ENCODE measurements at regions not wholly inside any gene's neighbourhood (a gene's known extent, or its start where the extent isn't known, plus 50 kb on each side); places are given as distances from the start of the nearest gene placed in this dataset.

DNA sequence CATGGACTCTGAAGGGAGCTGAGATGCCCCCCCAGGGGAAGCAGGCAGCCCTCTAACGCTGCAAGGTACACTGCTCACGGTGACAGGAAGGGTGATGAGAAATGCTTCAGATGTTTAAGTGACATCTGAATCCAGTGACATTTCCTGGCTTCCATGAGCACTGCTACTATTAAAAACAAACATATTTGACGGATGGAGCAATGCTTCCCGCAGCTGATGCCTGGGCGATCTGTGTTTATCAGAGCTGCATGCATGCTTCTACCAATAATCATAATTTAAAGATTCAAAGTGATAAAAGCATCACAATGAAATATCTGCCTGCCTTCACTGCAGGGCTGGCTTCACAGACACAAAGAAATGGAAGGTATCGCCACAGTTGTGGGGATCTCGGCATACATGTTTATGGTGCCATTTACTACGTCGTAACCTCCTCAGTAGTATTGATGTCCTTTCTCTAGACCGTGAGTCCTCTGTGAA is 66.1 kb upstream of the AOAH start:
- Mint-ChIP-seq H3K27me3 (ENCODE audit: insufficient read depth) (peaks cover 2% of the 10 kb centered on the region; the same call in 1 of the 2 replicates), H3K36me3 (ENCODE audit: low read depth) (no peaks in the 10 kb centered on the region), H3K27ac (no peak overlapping the region), H3K4me1 (ENCODE audit: low read depth) (no peaks in the 10 kb centered on the region), H3K9me3 (peaks cover 56% of the 10 kb centered on the region), H3K4me3 (no peak overlapping the region)
- DNase-seq: no peak
- TF ChIP-seq, protein P1, sequence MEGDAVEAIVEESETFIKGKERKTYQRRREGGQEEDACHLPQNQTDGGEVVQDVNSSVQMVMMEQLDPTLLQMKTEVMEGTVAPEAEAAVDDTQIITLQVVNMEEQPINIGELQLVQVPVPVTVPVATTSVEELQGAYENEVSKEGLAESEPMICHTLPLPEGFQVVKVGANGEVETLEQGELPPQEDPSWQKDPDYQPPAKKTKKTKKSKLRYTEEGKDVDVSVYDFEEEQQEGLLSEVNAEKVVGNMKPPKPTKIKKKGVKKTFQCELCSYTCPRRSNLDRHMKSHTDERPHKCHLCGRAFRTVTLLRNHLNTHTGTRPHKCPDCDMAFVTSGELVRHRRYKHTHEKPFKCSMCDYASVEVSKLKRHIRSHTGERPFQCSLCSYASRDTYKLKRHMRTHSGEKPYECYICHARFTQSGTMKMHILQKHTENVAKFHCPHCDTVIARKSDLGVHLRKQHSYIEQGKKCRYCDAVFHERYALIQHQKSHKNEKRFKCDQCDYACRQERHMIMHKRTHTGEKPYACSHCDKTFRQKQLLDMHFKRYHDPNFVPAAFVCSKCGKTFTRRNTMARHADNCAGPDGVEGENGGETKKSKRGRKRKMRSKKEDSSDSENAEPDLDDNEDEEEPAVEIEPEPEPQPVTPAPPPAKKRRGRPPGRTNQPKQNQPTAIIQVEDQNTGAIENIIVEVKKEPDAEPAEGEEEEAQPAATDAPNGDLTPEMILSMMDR (IDR thresholded peaks at IDR 0.05): no peak

DNA sequence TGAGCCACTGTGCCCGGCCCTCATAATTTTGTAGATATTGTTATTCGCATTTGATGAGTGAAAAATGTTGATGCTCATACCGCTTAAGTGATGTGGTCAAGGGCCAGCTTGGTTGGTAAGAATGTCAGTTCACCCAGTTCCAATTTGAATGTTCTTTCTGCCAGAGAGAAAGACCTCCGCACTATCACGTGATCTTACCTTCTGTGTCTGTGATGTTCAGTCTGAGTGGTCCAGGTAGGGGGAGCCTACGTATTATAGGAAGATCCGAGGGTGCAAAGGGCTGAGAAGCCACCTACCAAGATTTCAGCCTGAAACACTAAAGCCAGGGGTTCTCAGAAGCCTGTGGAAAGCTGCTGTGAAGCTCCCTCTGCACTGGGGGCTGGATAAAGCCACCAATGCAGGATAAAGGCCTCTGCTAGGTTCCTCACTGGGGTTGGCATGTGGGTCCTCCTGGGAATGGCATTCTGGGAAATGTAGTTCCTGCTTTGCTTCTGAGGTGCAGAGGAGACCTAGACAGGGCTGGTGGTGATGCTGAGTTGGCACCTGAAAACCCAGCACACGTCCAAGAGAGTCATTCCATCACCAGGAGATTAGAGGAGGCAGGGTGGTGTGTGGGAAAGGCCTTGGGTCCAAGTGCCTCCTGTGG is 64.7 kb upstream of the AOAH start:
- no peak overlapping the region for H3K27ac Mint-ChIP-seq
- H3K27me3 Mint-ChIP-seq (ENCODE audit: insufficient read depth): peaks cover 2% of the 10 kb centered on the region; the same call in 1 of the 2 replicates
- H3K9me3 Mint-ChIP-seq: peaks cover 51% of the 10 kb centered on the region
- no peak overlapping the region for H3K4me3 Mint-ChIP-seq
- DNase-seq: no peak
- H3K36me3 Mint-ChIP-seq (ENCODE audit: low read depth): no peaks in the 10 kb centered on the region
- H3K4me1 Mint-ChIP-seq (ENCODE audit: low read depth): no peaks in the 10 kb centered on the region
- TF ChIP-seq, protein P1 (IDR thresholded peaks at IDR 0.05): no peak

- H3K27me3 Mint-ChIP-seq (ENCODE audit: insufficient read depth): peaks cover 2% of the 10 kb centered on the region; the same call in 1 of the 2 replicates
- no peaks in the 10 kb centered on the region for H3K4me1 Mint-ChIP-seq (ENCODE audit: low read depth)
- peaks cover 46% of the 10 kb centered on the region for H3K9me3 Mint-ChIP-seq
- TF ChIP-seq, protein P1 (IDR thresholded peaks at IDR 0.05): no peak
- no peak overlapping the region for H3K27ac Mint-ChIP-seq
- no peaks in the 10 kb centered on the region for H3K36me3 Mint-ChIP-seq (ENCODE audit: low read depth)
- H3K4me3 Mint-ChIP-seq: no peak overlapping the region
- DNase-seq: no peak
Observed at GRCh38 chr7:36787933-36788378, 63.7 kb upstream of the AOAH start.

- no peak for DNase-seq
- Mint-ChIP-seq H3K9me3 (peaks cover 43% of the 10 kb centered on the region), H3K36me3 (ENCODE audit: low read depth) (no peaks in the 10 kb centered on the region), H3K4me1 (ENCODE audit: low read depth) (no peaks in the 10 kb centered on the region), H3K27ac (no peak overlapping the region), H3K4me3 (no peak overlapping the region), H3K27me3 (ENCODE audit: insufficient read depth) (peaks cover under 1% of the 10 kb centered on the region)
- TF ChIP-seq, protein P1 (IDR thresholded peaks at IDR 0.05): no peak
Observed at GRCh38 chr7:36784991-36785940, 61.0 kb upstream of the AOAH start.

- TF ChIP-seq, protein P1 (IDR thresholded peaks at IDR 0.05): no peak
- no peak for DNase-seq
- no peaks in the 10 kb centered on the region for H3K4me1 Mint-ChIP-seq (ENCODE audit: low read depth)
- H3K27me3 Mint-ChIP-seq (ENCODE audit: insufficient read depth): peaks cover 2% of the 10 kb centered on the region
- H3K36me3 Mint-ChIP-seq (ENCODE audit: low read depth): no peaks in the 10 kb centered on the region; the same call in 1 of the 2 replicates
- no peak overlapping the region for H3K4me3 Mint-ChIP-seq
- peaks cover 41% of the 10 kb centered on the region for H3K9me3 Mint-ChIP-seq
- no peak overlapping the region for H3K27ac Mint-ChIP-seq
Observed at GRCh38 chr7:36781011-36781738, 56.9 kb upstream of the AOAH start.
